GM21717 (cell line): ENCODE measurements at regions not wholly inside any gene's neighbourhood (a gene's known extent, or its start where the extent isn't known, plus 50 kb on each side); places are given as distances from the start of the nearest gene placed in this dataset.
"Not testable (repeated sequence)": the region's sequence is repeated elsewhere in the genome, so short reads cannot be mapped to it uniquely, and the experiment has no call there.

Experiments used
- ATAC-seq: cut with Tn5 transposase; IDR thresholded peaks from one replicate; pipeline ENCODE4 v1.9.1; 2021; ENCODE audit warnings: mild to moderate bottlenecking, moderate library complexity; ENCODE audit not compliant: unreplicated experiment

- ATAC-seq: no peak
Observed at GRCh38 chr1:14246471-14246870, 352.0 kb upstream of the KAZN start.

DNA sequence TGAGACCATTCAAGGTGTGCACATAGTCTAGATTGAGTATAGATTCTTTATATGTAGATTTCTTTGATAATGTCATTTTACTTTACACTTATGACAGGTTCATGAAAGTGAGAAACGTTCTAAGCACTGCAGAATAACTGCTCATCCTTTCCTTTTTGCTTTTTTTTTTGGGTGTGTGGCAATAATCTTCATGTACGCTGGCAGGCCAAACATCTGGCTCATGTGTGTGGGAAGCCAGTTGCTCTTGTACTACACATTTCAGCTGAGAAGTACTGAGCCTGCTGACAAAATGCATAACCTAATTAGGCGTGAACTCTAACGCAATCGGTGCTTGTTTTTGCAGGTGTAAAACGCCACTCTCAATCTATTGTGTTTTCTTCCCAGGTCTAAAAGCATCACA, 350.8 kb upstream of the KAZN start:
- ATAC-seq: no peak

GRCh38 chr1:14251871-14252270, 346.6 kb upstream of the KAZN start:
- ATAC-seq: no peak

DNA sequence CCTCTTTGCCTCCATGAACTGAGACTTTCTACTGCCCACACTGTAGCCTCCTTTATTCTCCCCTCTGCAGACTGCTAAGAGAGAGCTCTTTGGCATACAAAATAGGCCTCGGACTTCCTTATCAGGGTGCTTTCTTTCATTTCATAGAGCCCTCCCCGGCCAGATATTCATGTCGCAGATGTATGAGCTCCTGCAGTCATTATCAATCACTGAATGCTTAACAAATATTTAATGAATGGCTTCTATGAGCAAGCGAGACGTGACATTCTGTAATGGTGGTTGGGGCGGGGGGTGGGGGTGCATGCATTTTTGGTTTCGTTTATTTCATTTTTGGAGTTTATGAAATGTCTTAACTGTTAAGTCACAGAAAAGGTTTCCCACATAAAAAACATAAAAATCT, 344.8 kb upstream of the KAZN start:
- no peak for ATAC-seq

DNA sequence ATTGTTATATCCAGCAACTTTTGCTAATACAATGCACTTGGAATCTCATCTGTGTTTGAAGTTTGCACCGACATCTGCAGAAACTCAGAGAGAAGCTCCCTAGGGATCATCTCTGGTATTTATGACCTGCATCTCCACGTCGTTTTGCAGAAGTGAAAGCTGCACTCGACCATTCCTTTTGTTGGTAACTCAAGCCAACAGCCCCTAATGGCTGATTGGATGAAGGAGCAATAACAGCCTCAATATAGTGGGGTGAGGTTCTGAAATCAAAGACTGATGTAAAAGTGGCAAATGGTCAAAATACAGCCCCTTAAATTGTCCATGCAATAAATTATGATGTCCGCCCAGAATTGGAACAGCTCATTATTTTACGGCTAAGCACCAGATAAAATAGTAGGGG, 344.2 kb upstream of the KAZN start:
- no peak for ATAC-seq

- no peak for ATAC-seq
Observed at GRCh38 chr1:14255233-14255632, 343.3 kb upstream of the KAZN start.

- no peak for ATAC-seq
Observed at GRCh38 chr1:14255711-14256110, 342.8 kb upstream of the KAZN start.

- no peak for ATAC-seq
Observed at GRCh38 chr1:14259191-14259757, 339.2 kb upstream of the KAZN start.

- ATAC-seq: no peak
Observed at GRCh38 chr1:14260480-14260879, 338.0 kb upstream of the KAZN start.

- ATAC-seq: no peak
Observed at GRCh38 chr1:14261395-14261794, 337.1 kb upstream of the KAZN start.

- no peak for ATAC-seq
Observed at GRCh38 chr1:14262637-14263036, 335.8 kb upstream of the KAZN start.

GRCh38 chr1:14263225-14263624, 335.3 kb upstream of the KAZN start:
- ATAC-seq: no peak

DNA sequence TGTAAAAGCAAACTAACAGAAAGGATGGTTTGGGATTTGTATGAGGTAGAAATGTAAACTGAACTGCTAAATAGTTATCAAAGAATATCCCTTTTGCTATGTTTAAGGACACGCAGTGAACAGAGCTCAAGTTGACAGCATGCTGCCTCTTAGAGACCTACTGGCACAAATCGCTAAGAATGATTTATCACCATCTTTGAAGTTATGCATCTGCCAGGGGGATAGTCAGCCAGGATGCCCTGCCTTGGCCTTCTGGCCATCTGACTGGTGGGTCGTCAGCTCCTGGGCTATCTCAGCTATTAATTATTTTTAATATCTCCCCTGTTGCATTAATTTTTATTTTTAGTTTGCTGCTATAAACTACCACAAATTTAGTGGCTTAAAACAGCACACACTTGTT, 334.8 kb upstream of the KAZN start:
- no peak for ATAC-seq

GRCh38 chr1:14265495-14265894, 333.0 kb upstream of the KAZN start:
- ATAC-seq: no peak

GRCh38 chr1:14267991-14268390, 330.5 kb upstream of the KAZN start:
- no peak for ATAC-seq

DNA sequence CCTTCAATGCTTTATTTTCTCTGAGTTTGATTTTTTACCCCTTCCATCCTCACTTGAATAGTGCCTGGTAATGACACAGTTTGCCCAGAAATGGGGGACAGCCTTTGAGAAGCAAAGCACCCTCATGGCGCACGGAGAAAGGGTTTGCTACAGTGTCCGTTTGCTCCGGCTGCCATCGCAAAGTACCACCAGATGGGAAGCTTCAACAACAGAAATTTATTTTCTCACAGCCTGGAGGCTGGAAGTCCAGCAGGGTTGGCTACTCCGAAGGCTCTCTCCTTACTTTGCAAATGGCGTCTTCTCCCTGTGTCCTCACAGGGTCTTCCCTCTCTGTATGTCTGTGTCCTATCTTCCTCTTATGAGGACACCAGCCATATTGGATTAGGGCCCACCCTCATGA, 327.7 kb upstream of the KAZN start:
- no peak for ATAC-seq

DNA sequence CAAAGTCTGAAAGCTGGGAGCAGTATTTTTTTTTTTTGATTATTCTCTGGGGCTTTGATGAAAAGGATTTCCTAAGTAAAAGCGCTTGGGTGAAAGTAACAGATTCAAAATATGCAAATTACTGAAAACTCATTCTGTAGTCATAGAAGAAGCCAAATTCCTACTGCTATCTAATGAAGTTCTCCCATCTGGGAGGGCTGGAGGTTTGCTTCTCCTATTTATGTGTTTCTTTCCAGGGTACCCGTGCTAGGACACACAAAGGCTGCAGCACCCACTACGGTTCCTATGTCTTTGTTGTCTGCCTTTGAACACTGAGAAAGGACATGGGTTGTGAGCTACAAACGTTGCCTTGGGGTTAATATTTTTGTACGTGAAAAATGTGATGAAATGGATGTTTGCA, 324.7 kb upstream of the KAZN start:
- no peak for ATAC-seq

GRCh38 chr1:14279891-14280290, 318.6 kb upstream of the KAZN start:
- ATAC-seq: not testable (repeated sequence)

GRCh38 chr1:14280909-14281308, 317.6 kb upstream of the KAZN start:
- no peak for ATAC-seq

DNA sequence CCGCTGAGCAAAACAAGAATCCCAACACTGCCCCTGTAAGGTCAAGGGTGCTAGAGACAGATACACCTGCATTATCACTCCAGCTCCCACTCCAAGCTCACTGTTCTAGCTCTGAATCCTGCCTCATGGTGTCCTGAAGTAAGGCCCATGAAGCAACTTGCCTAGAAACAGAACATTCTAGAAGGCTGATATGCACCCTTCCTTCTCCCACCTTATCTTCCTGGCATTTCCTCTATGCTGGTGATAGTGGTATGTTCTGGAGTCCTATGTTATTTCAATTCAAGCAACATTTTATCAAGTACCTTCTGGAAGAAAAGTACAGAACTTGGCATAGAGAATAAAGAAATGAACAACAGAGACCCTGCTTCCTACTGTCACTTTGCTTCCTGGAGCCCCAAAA, 317.1 kb upstream of the KAZN start:
- no peak for ATAC-seq

DNA sequence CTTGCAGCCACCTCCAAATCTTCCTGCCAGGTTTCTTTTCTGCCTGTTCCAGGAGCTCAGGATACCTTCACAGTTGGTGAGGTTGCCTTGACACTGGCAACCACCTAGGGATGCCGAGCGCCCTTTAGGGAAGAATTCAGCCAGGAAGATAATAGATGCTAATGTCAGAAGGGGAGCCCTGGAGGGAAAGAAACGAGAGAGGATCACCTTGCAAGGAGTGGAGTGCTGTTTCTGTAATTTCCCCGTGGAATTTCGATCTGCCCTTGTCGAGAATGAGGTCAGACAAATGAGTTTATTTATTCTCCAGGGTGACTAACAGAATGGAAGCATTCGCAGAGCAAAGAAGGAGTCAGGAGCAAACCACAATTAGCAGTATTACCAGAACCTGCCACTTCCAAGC, 315.8 kb upstream of the KAZN start:
- ATAC-seq: no peak

- ATAC-seq: no peak
Observed at GRCh38 chr1:14285238-14285637, 313.2 kb upstream of the KAZN start.

GRCh38 chr1:14291182-14291581, 307.3 kb upstream of the KAZN start:
- not testable (repeated sequence) for ATAC-seq

DNA sequence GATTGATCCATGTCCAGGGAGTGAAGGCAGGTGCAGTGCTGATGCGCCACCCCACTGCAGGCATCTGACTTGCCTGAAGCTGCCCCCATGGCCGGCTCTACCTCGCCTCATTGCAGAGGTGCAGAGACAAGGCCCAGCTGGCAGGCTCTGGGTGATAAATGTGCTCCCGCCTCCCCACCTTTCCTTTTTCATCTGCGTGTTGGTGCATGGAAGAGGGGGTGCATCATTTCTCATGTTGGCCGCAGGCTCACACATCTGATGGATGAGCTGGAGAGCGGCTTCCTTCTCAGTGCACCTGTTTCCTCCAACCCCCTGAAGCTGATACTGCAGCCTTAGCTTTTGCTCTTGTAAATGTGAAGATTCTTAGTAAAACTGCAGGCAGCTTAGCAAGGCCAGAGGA, 306.0 kb upstream of the KAZN start:
- no peak for ATAC-seq
